Activated B cell treated with CpG ODN at 0.5 μM for 24 hours (primary cell): ENCODE measurements at regions not wholly inside any gene's neighbourhood (a gene's known extent, or its start where the extent isn't known, plus 50 kb on each side); places are given as distances from the start of the nearest gene placed in this dataset.
"Not testable (repeated sequence)": the region's sequence is repeated elsewhere in the genome, so short reads cannot be mapped to it uniquely, and the experiment has no call there.

Source experiments
- ATAC-seq: fragments of 200-7000 bp; cut with Tn5 transposase; one replicate; pipeline ENCODE4 v1.10.0; 2021; ENCODE audit warnings: low read depth, mild to moderate bottlenecking, moderate library complexity
- CTCF ChIA-PET: fragments of 350-600 bp; sonication (Branson Sonifier 250); formaldehyde crosslinking; loops from one replicate; lab custom pipeline; 2021; ENCODE audit warnings: antibody characterized with exemption; lab: Charles Lee
- POLR2A ChIA-PET: fragments of 350-600 bp; sonication (Branson Sonifier 250); formaldehyde crosslinking; loops from one replicate; lab custom pipeline; 2021; ENCODE audit warnings: antibody characterized with exemption; lab: Charles Lee
- DNase-seq: peaks from one replicate; pipeline ENCODE4 v3.0.0; 2022
- H3K27ac Mint-ChIP-seq: one replicate; pipeline ENCODE4 v1.8.0; 2020; ENCODE audit warnings: mixed read lengths
- H3K27me3 Mint-ChIP-seq: one replicate; pipeline ENCODE4 v1.8.0; 2021; ENCODE audit warnings: mixed read lengths
- H3K36me3 Mint-ChIP-seq: one replicate; pipeline ENCODE4 v1.8.0; 2021; ENCODE audit warnings: low read depth, mixed read lengths
- H3K4me1 Mint-ChIP-seq: one replicate; pipeline ENCODE4 v1.8.0; 2021; ENCODE audit warnings: mixed read lengths
- H3K4me3 Mint-ChIP-seq: one replicate; pipeline ENCODE4 v1.8.0; 2020; ENCODE audit warnings: mild to moderate bottlenecking, mixed read lengths
- H3K9me3 Mint-ChIP-seq: one replicate; pipeline ENCODE4 v1.8.0; 2020; ENCODE audit warnings: mixed read lengths
- intact Hi-C: fragments of 100-400 bp; cut with micrococcal nuclease; formaldehyde crosslinking; loops from one replicate; pipeline ENCODE4 v1.15.1; 2024
- TF ChIP-seq, protein P1 (sequence below): fragments of 200-600 bp; IDR thresholded peaks from one replicate; pipeline ENCODE4 v1.8.0; 2022; ENCODE audit warnings: antibody characterized with exemption, mild to moderate bottlenecking

DNA sequence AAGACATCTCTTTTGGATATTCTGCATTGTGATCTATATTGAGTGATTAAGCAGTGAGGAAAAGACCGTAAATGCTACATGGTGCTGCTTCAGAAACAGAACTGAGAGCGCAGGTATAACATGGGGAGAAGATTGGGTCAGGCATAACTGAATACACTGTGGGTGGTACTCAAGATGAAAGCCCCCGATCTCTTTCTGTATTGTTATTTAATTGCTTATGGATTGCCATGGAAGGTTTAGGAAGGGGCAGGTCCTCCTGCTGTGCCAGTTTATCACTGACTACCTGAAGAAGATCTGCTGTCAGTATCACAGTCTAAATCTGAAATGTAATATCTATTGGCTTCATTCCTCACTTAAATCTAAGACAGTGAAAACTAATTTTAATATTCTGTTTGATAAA lies 1568.7 kb upstream of the CELF4 start:
- H3K36me3 Mint-ChIP-seq, result no peaks in the 10 kb centered on the region
- H3K27ac Mint-ChIP-seq, result no peak overlapping the region
- H3K4me1 Mint-ChIP-seq, result no peaks in the 10 kb centered on the region
- peaks cover 7% of the 10 kb centered on the region for H3K9me3 Mint-ChIP-seq
- ATAC-seq, result no peak
- H3K27me3 Mint-ChIP-seq, result no peaks in the 10 kb centered on the region
- ChIA-PET POLR2A (no interaction called here), CTCF (no interaction called here)
- DNase-seq, result no peak
- intact Hi-C loops, result no loop called here
- TF ChIP-seq, protein P1, sequence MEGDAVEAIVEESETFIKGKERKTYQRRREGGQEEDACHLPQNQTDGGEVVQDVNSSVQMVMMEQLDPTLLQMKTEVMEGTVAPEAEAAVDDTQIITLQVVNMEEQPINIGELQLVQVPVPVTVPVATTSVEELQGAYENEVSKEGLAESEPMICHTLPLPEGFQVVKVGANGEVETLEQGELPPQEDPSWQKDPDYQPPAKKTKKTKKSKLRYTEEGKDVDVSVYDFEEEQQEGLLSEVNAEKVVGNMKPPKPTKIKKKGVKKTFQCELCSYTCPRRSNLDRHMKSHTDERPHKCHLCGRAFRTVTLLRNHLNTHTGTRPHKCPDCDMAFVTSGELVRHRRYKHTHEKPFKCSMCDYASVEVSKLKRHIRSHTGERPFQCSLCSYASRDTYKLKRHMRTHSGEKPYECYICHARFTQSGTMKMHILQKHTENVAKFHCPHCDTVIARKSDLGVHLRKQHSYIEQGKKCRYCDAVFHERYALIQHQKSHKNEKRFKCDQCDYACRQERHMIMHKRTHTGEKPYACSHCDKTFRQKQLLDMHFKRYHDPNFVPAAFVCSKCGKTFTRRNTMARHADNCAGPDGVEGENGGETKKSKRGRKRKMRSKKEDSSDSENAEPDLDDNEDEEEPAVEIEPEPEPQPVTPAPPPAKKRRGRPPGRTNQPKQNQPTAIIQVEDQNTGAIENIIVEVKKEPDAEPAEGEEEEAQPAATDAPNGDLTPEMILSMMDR, result no peak
- no peak overlapping the region for H3K4me3 Mint-ChIP-seq

DNA sequence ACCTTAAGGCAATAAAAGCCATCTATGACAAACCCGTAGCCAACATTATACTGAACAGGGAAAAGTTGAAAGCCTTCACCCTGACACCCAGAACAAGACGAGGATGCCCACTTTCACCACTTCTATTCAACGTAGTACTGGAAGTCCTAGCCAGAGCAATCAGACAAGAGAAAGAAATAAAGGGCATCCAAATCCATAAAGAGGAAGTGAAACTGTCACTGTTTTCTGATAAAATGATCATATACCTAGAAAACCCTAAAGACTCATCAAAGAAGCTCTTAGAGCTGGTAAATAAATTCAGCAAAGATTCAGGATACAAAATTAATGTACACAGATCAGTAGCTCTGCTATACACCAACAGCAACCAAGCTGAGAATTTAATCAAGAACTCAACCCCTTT lies 1561.9 kb upstream of the CELF4 start:
- H3K27me3 Mint-ChIP-seq, H3K4me3 Mint-ChIP-seq, H3K27ac Mint-ChIP-seq, H3K4me1 Mint-ChIP-seq, POLR2A ChIA-PET, ATAC-seq, DNase-seq, intact Hi-C loops, H3K36me3 Mint-ChIP-seq, CTCF ChIA-PET: not testable (repeated sequence)
- peaks cover 17% of the 10 kb centered on the region for H3K9me3 Mint-ChIP-seq

DNA sequence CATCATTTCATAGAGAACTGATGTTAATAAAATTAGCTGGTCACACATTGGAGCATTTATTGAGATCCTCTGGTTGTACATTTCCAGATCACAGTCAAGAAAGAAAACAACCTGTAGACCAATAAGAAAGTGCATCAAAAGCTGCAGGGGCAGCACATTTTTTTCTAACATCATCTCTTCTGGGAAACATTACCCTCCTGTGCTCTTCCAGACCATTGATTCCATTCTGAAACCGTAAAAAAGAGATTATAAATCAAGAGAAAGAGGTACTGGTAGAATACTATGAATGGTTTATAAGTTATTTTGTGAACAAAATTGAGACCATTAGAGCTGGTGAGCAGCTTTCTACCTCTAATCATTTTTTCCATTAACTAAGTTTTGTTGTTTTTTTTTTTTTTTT lies 1548.2 kb upstream of the CELF4 start:
- no peaks in the 10 kb centered on the region for H3K27me3 Mint-ChIP-seq

DNA sequence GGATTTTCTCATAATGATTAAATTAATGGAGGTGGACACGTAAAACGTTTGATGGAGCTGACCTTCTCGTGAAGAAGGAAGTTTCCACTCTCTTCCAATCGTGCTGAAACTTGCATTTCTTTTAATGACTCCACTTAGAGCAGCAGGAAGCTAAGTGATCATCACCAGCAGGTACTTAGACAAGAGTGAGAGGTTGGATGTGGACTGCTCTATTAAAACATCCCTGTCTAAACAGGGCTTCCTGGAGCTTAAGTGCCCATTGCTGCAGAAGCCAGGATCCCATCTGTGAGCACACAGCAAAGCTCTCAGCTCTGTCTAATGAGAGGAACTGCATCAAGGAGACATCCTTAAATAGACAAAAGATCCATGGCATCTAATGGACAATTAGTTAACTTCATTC lies 1539.5 kb upstream of the CELF4 start:
- Mint-ChIP-seq H3K4me3 (no peak overlapping the region), H3K36me3 (no peaks in the 10 kb centered on the region), H3K27me3 (no peaks in the 10 kb centered on the region), H3K9me3 (no peaks in the 10 kb centered on the region), H3K4me1 (no peaks in the 10 kb centered on the region), H3K27ac (no peak overlapping the region)
- DNase-seq, result no peak
- CTCF ChIA-PET, result no interaction called here
- intact Hi-C loops, result no loop called here
- POLR2A ChIA-PET, result no interaction called here
- ATAC-seq, result no peak
- TF ChIP-seq, protein P1, result no peak

More for the DNA sequence above, 1548.2 kb upstream of the CELF4 start:
- ATAC-seq, result no peak
- ChIA-PET POLR2A (no interaction called here), CTCF (no interaction called here)
- no peaks in the 10 kb centered on the region for H3K4me1 Mint-ChIP-seq
- peaks cover 4% of the 10 kb centered on the region for H3K9me3 Mint-ChIP-seq
- TF ChIP-seq, protein P1, result no peak
- H3K27ac Mint-ChIP-seq, result no peak overlapping the region
- no peak overlapping the region for H3K4me3 Mint-ChIP-seq
- DNase-seq, result no peak
- intact Hi-C loops, result no loop called here
- H3K36me3 Mint-ChIP-seq, result no peaks in the 10 kb centered on the region

DNA sequence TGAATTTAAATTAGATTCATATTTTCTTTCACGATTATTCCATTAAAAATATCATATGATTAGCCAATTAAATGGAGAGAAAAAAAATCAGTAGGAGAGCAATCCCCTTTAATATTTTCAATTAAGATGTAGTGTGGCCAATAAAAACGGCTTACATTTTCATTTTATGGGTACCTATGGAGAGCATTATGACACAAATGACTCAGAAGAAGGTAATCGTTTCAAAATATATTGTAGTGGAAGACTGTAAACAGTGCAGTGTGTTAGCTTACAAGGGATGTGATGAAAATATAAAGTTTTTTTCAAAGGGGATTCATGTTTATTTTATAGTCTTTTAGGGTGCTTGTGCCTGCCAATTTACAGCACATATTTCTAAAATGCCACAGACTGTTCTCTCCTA lies 1507.4 kb upstream of the CELF4 start:
- no peak for DNase-seq
- intact Hi-C loops, result no loop called here
- POLR2A ChIA-PET, result no interaction called here
- Mint-ChIP-seq H3K36me3 (no peaks in the 10 kb centered on the region), H3K9me3 (no peaks in the 10 kb centered on the region), H3K27ac (no peak overlapping the region), H3K4me1 (no peaks in the 10 kb centered on the region), H3K4me3 (no peak overlapping the region), H3K27me3 (no peaks in the 10 kb centered on the region)
- ATAC-seq, result no peak
- CTCF ChIA-PET, result no interaction called here
- TF ChIP-seq, protein P1, result no peak

DNA sequence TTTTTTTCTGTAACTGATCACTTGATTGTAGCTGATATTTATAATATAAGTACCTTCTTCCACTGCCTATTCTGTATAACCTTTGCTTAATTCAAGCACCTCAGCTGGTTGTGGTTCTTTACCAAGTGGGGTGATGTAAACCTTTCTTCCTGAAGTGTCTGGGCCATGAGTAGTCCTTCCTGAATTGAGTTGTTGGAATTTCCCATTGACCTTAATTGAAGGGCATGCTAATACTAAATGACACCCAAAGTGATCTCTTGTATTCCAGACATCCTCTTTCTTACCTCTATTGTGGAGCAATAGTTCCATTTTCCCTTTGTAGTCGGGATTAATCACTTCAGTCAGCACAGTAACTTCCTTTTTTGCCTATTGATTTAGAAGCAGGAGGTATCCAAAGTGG lies 1496.8 kb upstream of the CELF4 start:
- DNase-seq (no peak), ATAC-seq (no peak)
- TF ChIP-seq, protein P1, result no peak
- peaks cover 5% of the 10 kb centered on the region for H3K9me3 Mint-ChIP-seq
- intact Hi-C loops, result no loop called here
- H3K4me3 Mint-ChIP-seq, result no peak overlapping the region
- no peak overlapping the region for H3K27ac Mint-ChIP-seq
- ChIA-PET CTCF (no interaction called here), POLR2A (no interaction called here)
- H3K4me1 Mint-ChIP-seq, result no peaks in the 10 kb centered on the region
- H3K36me3 Mint-ChIP-seq, result no peaks in the 10 kb centered on the region
- no peaks in the 10 kb centered on the region for H3K27me3 Mint-ChIP-seq
